ENCODE measurements at regions not wholly inside any gene's neighbourhood (a gene's known extent, or its start where the extent isn't known, plus 50 kb on each side); places are given as distances from the start of the nearest gene placed in this dataset.

DNA sequence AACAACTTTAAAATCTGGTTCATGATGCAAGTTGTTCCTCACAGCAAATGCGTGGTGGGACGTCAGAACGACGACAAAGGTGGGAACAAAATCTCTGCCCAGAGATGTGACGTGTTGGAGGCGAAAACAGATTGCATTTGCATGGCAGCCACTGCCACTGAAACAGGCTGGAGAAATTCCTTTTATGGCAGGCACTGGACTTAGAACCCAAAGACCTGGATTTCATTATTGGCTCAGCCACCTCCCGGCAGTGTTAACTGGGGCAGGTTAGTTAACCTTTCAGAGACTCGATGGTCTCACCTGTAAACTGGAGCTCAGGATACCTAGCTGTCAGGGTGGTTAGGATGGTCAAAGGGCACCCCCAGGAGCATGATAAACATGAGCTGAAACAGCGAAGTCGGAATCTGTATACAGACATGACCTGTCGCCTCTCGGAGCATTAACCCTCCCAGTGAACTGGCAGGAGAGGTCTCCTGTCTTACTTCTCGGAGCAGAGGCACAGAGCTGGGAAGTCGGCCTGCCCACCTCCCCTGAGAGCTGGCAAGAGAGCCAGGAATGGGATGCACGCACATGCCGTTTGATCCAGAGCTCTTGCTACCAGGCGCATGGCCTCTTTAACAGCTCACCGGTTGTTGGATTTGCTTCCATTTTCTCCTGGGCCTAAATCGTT is 59.2 kb upstream of the TARBP1 start:
- DNase-seq (no peak), ATAC-seq (ENCODE audit: poor library complexity) (no peak)
- intact Hi-C loops (cut with DNase I), result loop anchor here (5.0 to 10.0 kb wide), 2 partner anchors 187 to 349 kb away; no protein-coding TSS in a partner anchor

GRCh38 chr1:234537236-234537635 is 58.3 kb upstream of the TARBP1 start:
- DNase-seq, result no peak
- no peak for ATAC-seq (ENCODE audit: poor library complexity)
- intact Hi-C loops (cut with DNase I), result loop anchor here (5.0 to 10.0 kb wide), 2 partner anchors 188 to 350 kb away; no protein-coding TSS in a partner anchor

GRCh38 chr1:234536741-234537140 is 57.8 kb upstream of the TARBP1 start:
- no peak for DNase-seq
- intact Hi-C loops (cut with DNase I), result loop anchor here (5.0 to 10.0 kb wide), 2 partner anchors 188 to 351 kb away; no protein-coding TSS in a partner anchor
- ATAC-seq (ENCODE audit: poor library complexity), result no peak

DNA sequence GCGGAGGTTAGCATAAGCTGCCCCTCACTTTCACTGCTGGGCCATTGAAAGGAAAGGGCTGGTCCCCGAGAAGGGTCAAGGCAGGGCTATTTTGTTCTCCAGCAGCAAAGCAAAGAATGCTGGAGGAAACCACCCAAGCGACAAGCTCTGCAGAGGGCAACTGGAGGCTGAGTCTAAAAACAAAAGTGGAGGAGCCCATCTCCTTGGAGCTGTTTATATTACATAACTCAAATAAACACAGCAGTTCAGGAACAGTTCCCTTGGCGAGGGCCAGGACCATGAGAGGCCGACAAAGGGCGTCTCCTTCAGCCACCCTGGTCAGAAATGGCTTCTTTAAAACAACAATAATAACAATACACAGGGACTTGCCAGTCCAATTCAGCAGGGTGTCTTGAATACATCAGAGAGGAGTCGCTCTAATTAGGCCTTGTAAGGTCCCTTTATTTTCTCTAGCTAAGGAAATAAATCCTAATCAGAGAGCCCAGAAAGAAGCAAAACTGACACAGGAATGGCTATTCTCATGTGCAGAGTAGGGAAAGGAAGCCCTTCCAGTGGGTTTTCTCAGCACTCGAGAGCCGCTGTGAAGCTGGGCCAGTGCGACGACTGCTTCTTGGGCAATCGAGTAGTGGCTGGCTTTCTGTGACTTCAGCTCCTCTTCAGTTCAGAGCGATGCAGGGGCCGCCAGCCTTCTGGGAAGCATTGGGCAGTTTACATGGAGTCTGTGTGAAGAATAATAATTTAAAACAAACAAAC is 57.0 kb upstream of the TARBP1 start:
- DNase-seq (peak; percentile 83), ATAC-seq (ENCODE audit: poor library complexity) (peak; percentile 51)
- intact Hi-C loops (cut with DNase I), result loop anchor here (5.0 to 10.0 kb wide), 2 partner anchors 189 to 351 kb away; no protein-coding TSS in a partner anchor

- no peak for ATAC-seq (ENCODE audit: poor library complexity)
- intact Hi-C loops (cut with DNase I), result loop anchor here (5.0 to 10.0 kb wide), 2 partner anchors 190 to 352 kb away; no protein-coding TSS in a partner anchor
- DNase-seq, result no peak
These were observed 56.2 kb upstream of the TARBP1 start for GRCh38 chr1:234535218-234535617.

GRCh38 chr1:234533975-234534876 is 55.2 kb upstream of the TARBP1 start:
- DNase-seq (peak; percentile 96), ATAC-seq (ENCODE audit: poor library complexity) (peak; percentile 13)
- intact Hi-C loops (cut with DNase I), result loop anchor here (5.0 to 10.0 kb wide), 2 partner anchors 68 to 191 kb away; no protein-coding TSS in a partner anchor

DNA sequence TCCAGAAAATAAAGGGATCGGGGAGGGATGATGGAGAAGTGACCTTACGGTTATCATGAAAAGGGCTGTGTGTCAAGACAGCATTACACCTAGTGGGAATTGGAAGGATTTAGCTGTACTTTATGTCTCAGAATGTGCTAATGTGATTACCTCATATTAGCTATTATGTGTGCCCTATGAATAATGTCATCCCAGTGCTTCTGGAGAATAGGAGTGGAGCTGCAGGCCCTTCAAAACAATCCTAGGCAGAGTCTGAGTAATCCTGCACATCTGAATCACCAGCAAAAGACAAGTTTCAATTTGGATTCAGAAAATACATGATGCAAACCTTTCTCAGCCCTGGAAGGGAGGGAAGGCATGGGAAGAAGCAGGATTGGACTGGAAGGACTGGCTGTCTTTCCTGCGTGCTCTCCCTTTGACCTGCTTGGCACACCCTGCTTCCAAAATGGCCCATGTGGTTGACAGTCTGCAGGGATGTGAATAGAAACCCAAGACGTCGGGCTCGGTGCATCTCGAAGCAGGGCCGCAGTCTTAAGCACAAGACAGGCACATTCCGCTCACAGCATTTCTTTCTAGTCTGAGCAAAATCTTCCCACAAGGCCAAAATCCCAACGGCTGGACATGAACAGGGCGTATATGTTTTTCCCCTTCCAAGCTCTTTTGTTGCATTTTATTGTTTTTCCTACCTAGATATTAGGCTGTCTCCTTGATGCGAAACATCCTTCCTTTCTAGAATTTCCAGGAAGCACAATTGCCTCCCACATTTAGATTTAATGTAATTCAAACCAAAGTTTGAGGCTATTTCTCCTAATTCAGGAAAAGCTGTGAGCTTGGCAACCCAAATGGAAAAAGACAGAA is 54.3 kb upstream of the TARBP1 start:
- ATAC-seq (ENCODE audit: poor library complexity) (peak; percentile 42), DNase-seq (peak; percentile 71)
- intact Hi-C loops (cut with DNase I), result loop anchor here (5.0 to 10.0 kb wide), 2 partner anchors 69 to 192 kb away; no protein-coding TSS in a partner anchor

- intact Hi-C loops (cut with DNase I), result loop anchor here (5.0 to 10.0 kb wide), 2 partner anchors 70 to 192 kb away; no protein-coding TSS in a partner anchor
- ATAC-seq (ENCODE audit: poor library complexity), result peak; percentile 69
- no peak for DNase-seq
These were observed 53.5 kb upstream of the TARBP1 start for GRCh38 chr1:234532503-234532922.

GRCh38 chr1:234531151-234531635 is 52.2 kb upstream of the TARBP1 start:
- intact Hi-C loops (cut with DNase I), result loop anchor here (5.0 to 10.0 kb wide), 2 partner anchors 71 to 194 kb away; no protein-coding TSS in a partner anchor
- peak; percentile 7 for ATAC-seq (ENCODE audit: poor library complexity)
- peak; percentile 75 for DNase-seq

DNA sequence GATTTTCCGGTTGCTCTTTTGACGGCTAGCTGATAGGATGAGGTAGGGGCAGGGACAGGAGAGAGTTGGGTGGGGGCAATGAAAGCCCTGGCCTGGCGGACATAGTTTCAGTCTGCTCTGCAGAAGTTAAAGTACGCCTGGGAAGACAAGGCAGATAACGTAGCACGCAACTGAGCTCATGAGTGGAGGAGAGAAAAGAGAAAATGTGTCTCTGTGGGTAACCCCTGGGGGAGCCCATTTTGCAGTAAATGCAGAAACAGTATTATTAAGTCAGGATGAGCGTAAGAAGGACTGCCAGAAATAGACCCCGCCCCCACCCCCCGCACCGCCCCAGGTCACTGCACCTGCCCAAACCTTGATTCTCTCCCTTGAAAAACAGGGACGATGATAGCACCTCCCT is 51.7 kb upstream of the TARBP1 start:
- intact Hi-C loops (cut with DNase I), result loop anchor here (5.0 to 10.0 kb wide), 2 partner anchors 72 to 194 kb away; no protein-coding TSS in a partner anchor

GRCh38 chr1:234529950-234530237 is 50.9 kb upstream of the TARBP1 start:
- intact Hi-C loops (cut with DNase I), result loop anchor here (5.0 to 10.0 kb wide), 2 partner anchors 72 to 195 kb away; no protein-coding TSS in a partner anchor
- DNase-seq (no peak), ATAC-seq (ENCODE audit: poor library complexity) (no peak)

More for the DNA sequence above, 51.7 kb upstream of the TARBP1 start:
- no peak for DNase-seq
- ATAC-seq (ENCODE audit: poor library complexity), result no peak

- DNase-seq (no peak), ATAC-seq (ENCODE audit: poor library complexity) (no peak)
- intact Hi-C loops (cut with DNase I), result no loop called here
These were observed 50.3 kb upstream of the TARBP1 start for GRCh38 chr1:234529095-234529949.

Data from Right ventricle myocardium superior (tissue), 1 donor.